HG02642 (cell line): ENCODE measurements at regions not wholly inside any gene's neighbourhood (a gene's known extent, or its start where the extent isn't known, plus 50 kb on each side); places are given as distances from the start of the nearest gene placed in this dataset.
"Not testable (repeated sequence)": the region's sequence is repeated elsewhere in the genome, so short reads cannot be mapped to it uniquely, and the experiment has no call there.

Experiments
- ATAC-seq: cut with Tn5 transposase; IDR thresholded peaks from one replicate; pipeline ENCODE4 v1.9.1; 2021; ENCODE audit warnings: mild to moderate bottlenecking; ENCODE audit not compliant: unreplicated experiment, poor library complexity

- ATAC-seq, result no peak
These were observed 132.9 kb upstream of the APCDD1 start for GRCh38 chr18:10321576-10321975.

GRCh38 chr18:10322004-10322403, 132.4 kb upstream of the APCDD1 start:
- ATAC-seq, result no peak

- no peak for ATAC-seq
These were observed 132.0 kb upstream of the APCDD1 start for GRCh38 chr18:10322435-10322834.

DNA sequence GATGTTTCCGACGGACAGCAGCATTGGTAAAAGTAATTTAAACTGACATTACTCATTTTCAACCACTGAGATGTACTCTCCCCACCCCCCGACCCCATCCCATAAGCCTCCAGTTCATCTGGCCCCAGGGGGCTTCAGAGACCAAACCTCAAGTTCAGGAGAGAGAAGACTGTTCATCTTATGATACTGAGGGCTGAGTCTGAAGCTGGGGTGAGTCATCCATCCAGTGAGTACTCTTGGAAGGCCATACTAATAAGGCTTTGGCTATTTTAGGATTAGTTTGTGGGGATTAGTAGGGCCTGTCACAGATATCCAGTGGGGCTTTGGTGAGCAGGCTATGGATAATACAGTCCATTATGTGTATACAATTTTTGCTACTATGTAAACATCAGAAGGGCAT, 125.3 kb upstream of the APCDD1 start:
- ATAC-seq, result no peak

DNA sequence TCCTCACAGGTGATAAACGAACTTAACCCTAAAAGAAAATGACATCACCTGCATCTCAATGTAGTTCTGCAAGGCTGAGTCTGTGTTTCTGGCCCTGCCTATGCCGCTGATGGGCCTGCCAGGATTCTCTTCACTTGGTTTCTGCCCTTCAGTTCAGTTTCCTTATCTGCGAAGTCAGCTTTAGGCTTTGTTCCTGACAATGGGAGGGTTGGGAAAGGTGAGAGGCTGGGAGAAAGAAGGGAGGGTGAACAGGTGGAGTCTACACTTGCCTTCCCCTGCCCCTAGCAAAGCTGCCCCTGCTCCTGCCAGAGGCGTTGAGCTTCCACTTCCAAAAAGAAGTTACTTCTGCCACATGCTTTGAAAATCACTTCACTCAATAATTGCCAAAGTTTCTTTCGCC, 124.0 kb upstream of the APCDD1 start:
- no peak for ATAC-seq

DNA sequence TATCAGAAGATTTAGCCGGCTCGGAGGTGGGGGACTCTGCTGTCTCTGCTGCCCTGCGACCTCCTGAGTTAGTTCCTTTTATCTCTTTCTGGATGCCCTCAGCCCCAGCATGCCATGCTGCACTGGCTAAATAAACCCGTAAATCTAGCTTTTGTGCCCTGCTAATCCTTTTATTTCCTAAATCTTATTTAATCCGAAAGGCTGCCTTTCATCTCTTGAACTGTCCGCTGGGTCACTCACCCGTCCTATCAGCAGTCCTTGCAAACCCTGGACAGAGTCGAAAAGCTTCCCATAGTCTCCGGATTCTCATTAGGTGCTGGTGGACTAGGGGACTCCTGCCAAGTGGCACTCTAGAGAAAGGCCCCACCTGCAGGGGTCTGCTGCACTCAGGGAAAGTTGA, 122.0 kb upstream of the APCDD1 start:
- ATAC-seq, result no peak

- ATAC-seq, result no peak
These were observed 117.6 kb upstream of the APCDD1 start for GRCh38 chr18:10336749-10337350.

GRCh38 chr18:10340821-10341220, 113.6 kb upstream of the APCDD1 start:
- ATAC-seq, result no peak

GRCh38 chr18:10343778-10344177, 110.7 kb upstream of the APCDD1 start:
- no peak for ATAC-seq

GRCh38 chr18:10346749-10347415, 107.6 kb upstream of the APCDD1 start:
- ATAC-seq, result no peak

GRCh38 chr18:10349561-10349960, 104.9 kb upstream of the APCDD1 start:
- no peak for ATAC-seq

GRCh38 chr18:10350661-10351060, 103.8 kb upstream of the APCDD1 start:
- no peak for ATAC-seq

GRCh38 chr18:10351219-10351818, 103.1 kb upstream of the APCDD1 start:
- no peak for ATAC-seq

DNA sequence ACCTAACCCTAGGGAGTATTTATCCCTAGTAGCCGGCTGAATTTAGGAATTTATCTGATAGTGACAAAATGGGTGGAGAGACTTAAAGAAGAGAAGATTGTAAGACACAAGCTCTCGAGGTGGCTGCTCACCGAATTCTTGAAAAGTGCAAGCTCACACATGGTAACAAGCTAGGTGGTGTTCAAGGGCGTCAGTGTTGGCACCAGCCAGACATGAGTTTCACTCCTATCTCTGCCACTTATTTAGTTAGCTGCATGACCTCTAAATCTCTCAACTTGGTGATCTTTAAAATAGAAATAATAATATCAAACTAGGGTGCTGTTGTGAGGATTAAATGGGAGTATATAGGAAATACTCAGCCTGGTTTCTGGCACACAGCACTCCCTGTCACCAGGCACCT, 102.6 kb upstream of the APCDD1 start:
- no peak for ATAC-seq

- ATAC-seq, result no peak
These were observed 101.8 kb upstream of the APCDD1 start for GRCh38 chr18:10352671-10353070.

- no peak for ATAC-seq
These were observed 100.6 kb upstream of the APCDD1 start for GRCh38 chr18:10353791-10354190.

- no peak for ATAC-seq
These were observed 100.1 kb upstream of the APCDD1 start for GRCh38 chr18:10354241-10354811.

DNA sequence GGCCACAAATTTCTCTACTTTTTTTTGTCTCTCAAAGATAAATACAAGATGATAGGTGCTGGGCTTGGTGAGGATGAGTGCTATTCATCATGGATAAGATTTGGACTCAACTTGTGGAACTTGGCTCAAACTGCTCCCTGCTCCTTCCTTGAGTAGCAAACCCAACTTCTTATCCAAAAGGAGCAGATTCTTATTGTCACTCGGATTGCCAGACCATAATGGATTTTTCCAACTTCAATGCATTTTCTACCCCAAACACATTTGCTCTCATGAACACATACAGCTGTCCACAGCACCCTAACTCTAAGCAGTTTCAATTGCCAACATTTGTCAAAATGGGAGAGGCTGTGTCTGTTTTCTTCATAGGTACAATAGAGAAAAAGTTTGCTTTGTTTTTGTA, 99.5 kb upstream of the APCDD1 start:
- no peak for ATAC-seq

GRCh38 chr18:10356999-10357398, 97.4 kb upstream of the APCDD1 start:
- ATAC-seq, result not testable (repeated sequence)

DNA sequence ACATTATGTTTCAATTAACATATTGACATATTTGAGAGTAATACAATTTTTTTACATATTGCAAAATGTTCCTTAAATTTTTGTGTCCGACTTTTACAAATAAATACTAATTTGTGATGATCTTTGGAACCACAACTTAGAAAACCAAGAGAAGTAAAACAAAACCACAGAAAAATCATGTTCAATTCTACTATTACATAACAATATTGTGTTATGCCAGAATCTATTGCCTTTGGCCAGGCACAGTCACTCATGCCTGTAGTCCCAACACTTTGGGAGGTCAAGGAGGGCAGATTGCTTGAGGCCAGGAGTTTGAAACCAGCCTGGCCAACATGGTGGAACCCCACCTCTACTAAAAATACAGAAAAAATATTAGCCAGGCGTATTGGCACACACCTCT, 92.8 kb upstream of the APCDD1 start:
- ATAC-seq, result no peak

- ATAC-seq, result no peak
These were observed 89.4 kb upstream of the APCDD1 start for GRCh38 chr18:10365021-10365500.
